ENCODE measurements at regions not wholly inside any gene's neighbourhood (a gene's known extent, or its start where the extent isn't known, plus 50 kb on each side); places are given as distances from the start of the nearest gene placed in this dataset.

DNA sequence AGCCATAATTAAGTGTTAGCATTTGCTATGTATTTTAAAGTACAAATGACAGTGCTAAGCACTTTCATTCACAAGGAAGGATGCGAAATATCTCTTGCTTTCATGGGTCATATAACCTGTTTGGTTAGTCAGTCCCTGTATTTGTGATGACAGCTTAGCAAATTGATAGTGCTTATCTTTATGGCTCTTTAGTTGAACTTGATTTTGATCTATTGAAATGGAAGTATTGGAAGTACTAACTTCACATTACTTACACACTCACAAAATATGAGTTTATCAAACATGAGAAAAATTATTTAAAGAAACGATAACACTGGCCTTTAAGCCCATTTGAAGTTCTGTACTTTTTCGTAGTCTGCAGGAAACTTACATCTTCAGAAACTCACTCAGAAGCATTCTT, 97.4 kb upstream of the NEUROD1 start:
- H3K4me3 ChIP-seq = no peak overlapping the region
- TF ChIP-seq POLR2A (IDR thresholded peaks at IDR 0.05) = no peak
- TF ChIP-seq, protein P1, sequence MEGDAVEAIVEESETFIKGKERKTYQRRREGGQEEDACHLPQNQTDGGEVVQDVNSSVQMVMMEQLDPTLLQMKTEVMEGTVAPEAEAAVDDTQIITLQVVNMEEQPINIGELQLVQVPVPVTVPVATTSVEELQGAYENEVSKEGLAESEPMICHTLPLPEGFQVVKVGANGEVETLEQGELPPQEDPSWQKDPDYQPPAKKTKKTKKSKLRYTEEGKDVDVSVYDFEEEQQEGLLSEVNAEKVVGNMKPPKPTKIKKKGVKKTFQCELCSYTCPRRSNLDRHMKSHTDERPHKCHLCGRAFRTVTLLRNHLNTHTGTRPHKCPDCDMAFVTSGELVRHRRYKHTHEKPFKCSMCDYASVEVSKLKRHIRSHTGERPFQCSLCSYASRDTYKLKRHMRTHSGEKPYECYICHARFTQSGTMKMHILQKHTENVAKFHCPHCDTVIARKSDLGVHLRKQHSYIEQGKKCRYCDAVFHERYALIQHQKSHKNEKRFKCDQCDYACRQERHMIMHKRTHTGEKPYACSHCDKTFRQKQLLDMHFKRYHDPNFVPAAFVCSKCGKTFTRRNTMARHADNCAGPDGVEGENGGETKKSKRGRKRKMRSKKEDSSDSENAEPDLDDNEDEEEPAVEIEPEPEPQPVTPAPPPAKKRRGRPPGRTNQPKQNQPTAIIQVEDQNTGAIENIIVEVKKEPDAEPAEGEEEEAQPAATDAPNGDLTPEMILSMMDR (IDR thresholded peaks at IDR 0.05) = no peak

DNA sequence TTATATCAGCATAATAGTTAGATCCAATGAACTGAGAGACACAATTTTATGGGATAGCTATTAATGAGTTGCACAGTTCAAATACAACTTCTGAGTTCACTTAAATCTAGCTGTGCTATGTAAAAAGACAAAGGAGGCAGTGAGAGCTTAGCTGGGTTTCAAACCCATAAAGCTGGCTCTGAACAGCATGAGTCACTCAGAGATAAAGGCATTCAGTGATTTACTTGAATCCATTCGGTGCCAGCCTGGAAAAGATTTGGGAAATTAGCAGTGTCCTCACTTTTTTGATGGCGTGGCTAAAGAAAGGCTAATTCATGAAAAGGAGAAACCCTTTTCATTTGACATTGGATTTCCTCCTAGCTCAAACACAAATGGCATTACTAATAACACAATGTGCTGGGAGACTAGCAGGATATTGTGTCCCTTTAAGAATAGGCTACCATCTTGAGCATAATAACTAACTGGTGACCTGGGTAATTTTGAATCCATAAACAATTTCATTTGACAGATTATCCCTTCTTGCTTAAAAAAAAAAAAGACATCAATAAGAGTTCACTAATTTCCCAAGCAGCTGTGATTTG, 98.4 kb upstream of the NEUROD1 start:
- H3K27ac ChIP-seq = no peak overlapping the region
- no peak for DNase-seq

More for the DNA sequence above, 97.4 kb upstream of the NEUROD1 start:
- Histone ChIP-seq H3K27ac (no peak overlapping the region), H3K9me3 (no peaks in the 10 kb centered on the region), H3K27me3 (no peaks in the 10 kb centered on the region), H3K36me3 (no peaks in the 10 kb centered on the region), H3K4me1 (peaks cover 0 to 39% (median 3%) of the 10 kb centered on the region in 4 donors)
- DNase-seq = no peak

DNA sequence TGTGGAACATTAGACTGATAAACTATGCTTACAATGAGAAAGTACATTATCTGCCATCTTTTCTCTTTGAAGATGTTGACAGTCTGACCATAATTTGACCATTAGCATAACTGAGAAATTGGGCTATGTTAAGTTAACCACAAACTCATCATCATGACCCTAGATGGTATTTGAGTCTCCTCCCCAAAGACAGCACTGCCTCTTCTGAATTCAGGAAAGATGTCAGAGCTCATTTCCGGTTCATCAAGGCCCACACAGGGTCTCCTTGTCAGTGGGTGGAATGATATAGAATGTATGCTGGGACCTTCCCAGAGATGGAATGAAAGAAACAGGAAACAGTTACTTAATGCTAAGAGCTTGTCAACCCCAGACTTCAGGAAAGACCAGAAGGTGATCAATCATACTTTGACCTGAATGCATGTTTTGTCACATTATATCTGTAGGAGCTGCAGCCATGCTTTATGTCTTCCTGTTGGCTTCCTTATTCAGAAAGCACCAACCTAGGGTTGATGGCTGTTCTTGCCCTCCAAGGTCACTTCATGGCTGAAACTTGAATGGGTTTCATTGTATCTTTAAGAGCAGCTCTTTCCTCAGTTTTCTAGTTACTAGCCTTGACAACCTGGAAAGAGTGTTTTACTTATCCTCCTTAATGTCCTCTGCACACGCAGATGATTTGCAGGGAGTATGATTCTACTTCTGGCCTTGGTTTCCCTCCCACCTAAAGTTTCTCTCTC, 99.1 kb upstream of the NEUROD1 start:
- DNase-seq = no peak
- Histone ChIP-seq H3K36me3 (no peaks in the 10 kb centered on the region), H3K4me1 (peaks cover 0 to 42% (median 3%) of the 10 kb centered on the region in 4 donors), H3K4me3 (no peak overlapping the region), H3K27me3 (no peaks in the 10 kb centered on the region), H3K27ac (peak overlapping the region in 2 of 4 donors; percentile 28 to 58), H3K9me3 (no peaks in the 10 kb centered on the region)
- TF ChIP-seq, protein P1 (IDR thresholded peaks at IDR 0.05) = no peak
- no peak for TF ChIP-seq POLR2A (IDR thresholded peaks at IDR 0.05)

More for the DNA sequence above, 98.4 kb upstream of the NEUROD1 start:
- H3K36me3 ChIP-seq = no peaks in the 10 kb centered on the region
- no peaks in the 10 kb centered on the region for H3K27me3 ChIP-seq
- peaks cover 0 to 42% (median 3%) of the 10 kb centered on the region in 4 donors for H3K4me1 ChIP-seq
- no peak for TF ChIP-seq POLR2A (IDR thresholded peaks at IDR 0.05)
- TF ChIP-seq, protein P1 (IDR thresholded peaks at IDR 0.05) = no peak
- H3K4me3 ChIP-seq = no peak overlapping the region
- H3K9me3 ChIP-seq = no peaks in the 10 kb centered on the region

DNA sequence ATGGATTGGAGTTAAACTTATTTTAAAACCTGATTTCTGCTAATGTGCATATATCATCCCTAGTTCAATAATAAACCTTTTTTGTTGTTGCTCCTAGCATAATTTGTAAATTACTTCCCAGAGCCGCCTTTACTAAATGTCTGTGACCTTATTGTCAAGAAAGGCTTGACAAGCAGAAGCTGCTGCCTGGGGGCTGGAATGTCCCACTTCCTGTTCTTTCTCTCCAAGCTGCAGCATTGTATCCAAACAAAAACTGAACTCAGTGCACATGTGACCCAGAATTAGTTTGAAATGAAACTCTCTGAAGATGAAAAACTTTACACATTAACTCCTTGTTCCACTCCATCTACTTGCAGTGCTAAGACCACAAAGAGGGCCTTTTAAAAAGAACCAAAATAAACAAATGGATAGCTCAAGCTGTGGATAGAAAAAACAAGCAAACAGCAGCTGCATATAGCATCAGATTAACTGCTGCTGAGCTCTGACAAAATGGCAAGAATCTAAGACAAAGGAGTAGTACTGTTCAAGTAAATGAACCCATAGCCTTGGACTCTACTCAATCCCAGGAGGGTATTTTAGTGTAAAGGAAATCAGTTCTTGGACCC, 99.8 kb upstream of the NEUROD1 start:
- no peak for TF ChIP-seq POLR2A (IDR thresholded peaks at IDR 0.05)
- TF ChIP-seq, protein P1 (IDR thresholded peaks at IDR 0.05) = no peak

DNA sequence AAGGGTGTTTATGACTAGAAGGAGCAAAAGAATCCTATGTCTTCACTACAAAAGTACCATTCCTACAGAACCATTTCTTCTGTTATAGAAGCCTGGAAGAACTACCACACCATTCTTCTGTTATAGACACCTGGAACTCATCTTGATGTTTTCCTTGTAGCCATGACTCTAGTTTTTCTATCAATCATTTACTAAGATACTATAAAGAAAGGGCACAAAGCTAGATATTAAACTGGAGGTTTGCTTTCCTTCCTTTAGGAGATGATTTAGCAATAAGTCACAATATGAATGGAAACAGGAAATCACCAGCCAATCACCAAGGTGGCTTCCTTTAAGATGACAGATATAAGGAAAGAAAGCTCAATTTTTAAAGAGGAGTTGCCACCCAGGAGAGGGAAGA, 100.3 kb upstream of the NEUROD1 start:
- Histone ChIP-seq H3K4me3 (no peak overlapping the region), H3K27me3 (no peaks in the 10 kb centered on the region), H3K9me3 (no peaks in the 10 kb centered on the region), H3K36me3 (no peaks in the 10 kb centered on the region), H3K27ac (peak overlapping the region in 3 of 4 donors; percentile 38 to 82 (median 58)), H3K4me1 (peaks cover 0 to 46% (median 3%) of the 10 kb centered on the region in 4 donors)
- TF ChIP-seq POLR2A (IDR thresholded peaks at IDR 0.05) = no peak
- TF ChIP-seq, protein P1 (IDR thresholded peaks at IDR 0.05) = no peak
- DNase-seq = no peak

More for the DNA sequence above, 99.8 kb upstream of the NEUROD1 start:
- H3K4me1 ChIP-seq = peaks cover 0 to 42% (median 3%) of the 10 kb centered on the region in 4 donors
- H3K27ac ChIP-seq = peak overlapping the region in 2 of 4 donors; percentile 58 to 82
- H3K9me3 ChIP-seq = no peaks in the 10 kb centered on the region
- H3K36me3 ChIP-seq = no peaks in the 10 kb centered on the region
- H3K27me3 ChIP-seq = no peaks in the 10 kb centered on the region
- no peak overlapping the region for H3K4me3 ChIP-seq
- DNase-seq = no peak
